HEK293 (cell line): ENCODE measurements at regions not wholly inside any gene's neighbourhood (a gene's known extent, or its start where the extent isn't known, plus 50 kb on each side); places are given as distances from the start of the nearest gene placed in this dataset.

ENCODE experiments used
- BCL11A ChIP-seq: fragments of 450-650 bp; formaldehyde crosslinking; IDR thresholded peaks from 2 replicates; pipeline ENCODE4 v1.5.1; 2016; ENCODE audit warnings: low read depth, missing biosample characterization, missing genetic modification characterization
- FEZF1 ChIP-seq: fragments of 450-650 bp; formaldehyde crosslinking; IDR thresholded peaks from 2 replicates; pipeline ENCODE4 v1.5.1; 2016; ENCODE audit warnings: missing biosample characterization, missing genetic modification characterization
- KLF10 ChIP-seq: fragments of 450-650 bp; IDR thresholded peaks from 2 replicates; pipeline ENCODE4 v1.5.1; 2018; ENCODE audit warnings: missing biosample characterization, mild to moderate bottlenecking, missing genetic modification characterization
- KLF16 ChIP-seq: fragments of 450-650 bp; formaldehyde crosslinking; IDR thresholded peaks from 2 replicates; pipeline ENCODE4 v1.5.1; 2017; ENCODE audit warnings: missing biosample characterization, missing genetic modification characterization
- MYNN ChIP-seq: fragments of 450-650 bp; formaldehyde crosslinking; IDR thresholded peaks from 2 replicates; pipeline ENCODE4 v1.5.1; 2016; ENCODE audit warnings: missing biosample characterization, missing genetic modification characterization, borderline replicate concordance
- OVOL3 ChIP-seq: fragments of 450-650 bp; formaldehyde crosslinking; IDR thresholded peaks from 2 replicates; pipeline ENCODE4 v1.5.1; 2016; ENCODE audit warnings: missing biosample characterization, missing genetic modification characterization
- SCRT2 ChIP-seq: fragments of 450-650 bp; formaldehyde crosslinking; IDR thresholded peaks from 2 replicates; pipeline ENCODE4 v1.5.1; 2016; ENCODE audit warnings: missing biosample characterization, missing genetic modification characterization
- SP7 ChIP-seq: fragments of 450-650 bp; formaldehyde crosslinking; IDR thresholded peaks from 2 replicates; pipeline ENCODE4 v1.5.1; 2016; ENCODE audit warnings: missing biosample characterization, missing genetic modification characterization
- ZBTB8A ChIP-seq: fragments of 450-650 bp; formaldehyde crosslinking; IDR thresholded peaks from 2 replicates; pipeline ENCODE4 v1.5.1; 2016; ENCODE audit warnings: missing biosample characterization, missing genetic modification characterization
- ZFHX2 ChIP-seq: fragments of 450-650 bp; formaldehyde crosslinking; conservative IDR thresholded peaks from 2 replicates; pipeline ENCODE4 v1.5.1; 2016; ENCODE audit warnings: missing biosample characterization, missing genetic modification characterization
- ZNF10 ChIP-seq: fragments of 450-650 bp; formaldehyde crosslinking; IDR thresholded peaks from 2 replicates; pipeline ENCODE4 v1.5.1; 2017; ENCODE audit warnings: missing biosample characterization, missing genetic modification characterization
- ZNF132 ChIP-seq: fragments of 450-650 bp; formaldehyde crosslinking; IDR thresholded peaks from 2 replicates; pipeline ENCODE4 v1.5.1; 2017; ENCODE audit warnings: missing biosample characterization, missing genetic modification characterization, borderline replicate concordance
- ZNF239 ChIP-seq: fragments of 450-650 bp; formaldehyde crosslinking; IDR thresholded peaks from 2 replicates; pipeline ENCODE4 v1.5.1; 2016; ENCODE audit warnings: missing biosample characterization, missing genetic modification characterization
- ZNF24 ChIP-seq: fragments of 450-650 bp; formaldehyde crosslinking; IDR thresholded peaks from 2 replicates; pipeline ENCODE4 v1.5.1; 2016; ENCODE audit warnings: missing biosample characterization, missing genetic modification characterization
- ZNF341 ChIP-seq: fragments of 450-650 bp; formaldehyde crosslinking; IDR thresholded peaks from 2 replicates; pipeline ENCODE4; 2016; ENCODE audit warnings: low read depth, missing biosample characterization, missing genetic modification characterization
- ZNF362 ChIP-seq: fragments of 450-650 bp; formaldehyde crosslinking; IDR thresholded peaks from 2 replicates; pipeline ENCODE4 v1.5.1; 2016; ENCODE audit warnings: missing biosample characterization, missing genetic modification characterization
- ZNF366 ChIP-seq: fragments of 450-650 bp; formaldehyde crosslinking; conservative IDR thresholded peaks from 2 replicates; pipeline ENCODE4 v1.5.1; 2016; ENCODE audit warnings: missing biosample characterization, missing genetic modification characterization
- ZNF433 ChIP-seq: fragments of 450-650 bp; formaldehyde crosslinking; IDR thresholded peaks from 2 replicates; pipeline ENCODE4 v1.5.1; 2016; ENCODE audit warnings: missing biosample characterization, missing genetic modification characterization, low read depth
- ZNF529 ChIP-seq: fragments of 450-650 bp; formaldehyde crosslinking; IDR thresholded peaks from 2 replicates; pipeline ENCODE4 v1.5.1; 2017; ENCODE audit warnings: missing genetic modification characterization, missing biosample characterization; ENCODE audit not compliant: insufficient replicate concordance
- ZNF555 ChIP-seq: fragments of 450-650 bp; formaldehyde crosslinking; conservative IDR thresholded peaks from 2 replicates; pipeline ENCODE4 v1.5.1; 2017; ENCODE audit warnings: missing biosample characterization, mild to moderate bottlenecking, missing genetic modification characterization, inconsistent platforms
- ZNF571 ChIP-seq: fragments of 450-650 bp; formaldehyde crosslinking; IDR thresholded peaks from 2 replicates; pipeline ENCODE4 v1.5.0; 2017; ENCODE audit warnings: missing biosample characterization, missing genetic modification characterization
- ZNF621 ChIP-seq: fragments of 450-650 bp; formaldehyde crosslinking; IDR thresholded peaks from 2 replicates; pipeline ENCODE4 v1.5.1; 2017; ENCODE audit warnings: missing biosample characterization, missing genetic modification characterization
- ZNF629 ChIP-seq: fragments of 450-650 bp; formaldehyde crosslinking; IDR thresholded peaks from 2 replicates; pipeline ENCODE4 v1.5.1; 2017; ENCODE audit warnings: missing biosample characterization, missing genetic modification characterization
- ZNF707 ChIP-seq: fragments of 450-650 bp; formaldehyde crosslinking; IDR thresholded peaks from 2 replicates; pipeline ENCODE4 v1.5.1; 2016; ENCODE audit warnings: missing biosample characterization, missing genetic modification characterization
- ZNF747 ChIP-seq: fragments of 450-650 bp; formaldehyde crosslinking; IDR thresholded peaks from 2 replicates; pipeline ENCODE4 v1.5.1; 2016; ENCODE audit warnings: missing biosample characterization, missing genetic modification characterization
- ZNF785 ChIP-seq: fragments of 450-650 bp; formaldehyde crosslinking; IDR thresholded peaks from 2 replicates; pipeline ENCODE4 v1.5.1; 2016; ENCODE audit warnings: missing biosample characterization, missing genetic modification characterization
- ZNF791 ChIP-seq: fragments of 450-650 bp; formaldehyde crosslinking; IDR thresholded peaks from 2 replicates; pipeline ENCODE4 v1.5.1; 2016; ENCODE audit warnings: missing biosample characterization, missing genetic modification characterization
- ZXDB ChIP-seq: fragments of 450-650 bp; formaldehyde crosslinking; IDR thresholded peaks from 2 replicates; pipeline ENCODE4 v1.5.1; 2016; ENCODE audit warnings: missing biosample characterization, missing genetic modification characterization
- TF ChIP-seq, protein P1 (sequence below): fragments of 450-650 bp; formaldehyde crosslinking; IDR thresholded peaks from 2 replicates; pipeline ENCODE4 v1.5.1; 2016; ENCODE audit warnings: missing biosample characterization, missing genetic modification characterization, low read depth
- TF ChIP-seq, protein P2 (sequence below): fragments of 450-650 bp; formaldehyde crosslinking; IDR thresholded peaks from 2 replicates; pipeline ENCODE4 v1.5.1; 2017; ENCODE audit warnings: missing biosample characterization, missing genetic modification characterization
- TF ChIP-seq, protein P3 (sequence below): fragments of 450-650 bp; formaldehyde crosslinking; IDR thresholded peaks from 2 replicates; pipeline ENCODE4 v1.5.1; 2016; ENCODE audit warnings: missing biosample characterization, missing genetic modification characterization, borderline replicate concordance
- TF ChIP-seq, protein P4 (sequence below): fragments of 450-650 bp; formaldehyde crosslinking; IDR thresholded peaks from 2 replicates; pipeline ENCODE4 v1.5.1; 2017; ENCODE audit warnings: missing biosample characterization, missing genetic modification characterization

DNA sequence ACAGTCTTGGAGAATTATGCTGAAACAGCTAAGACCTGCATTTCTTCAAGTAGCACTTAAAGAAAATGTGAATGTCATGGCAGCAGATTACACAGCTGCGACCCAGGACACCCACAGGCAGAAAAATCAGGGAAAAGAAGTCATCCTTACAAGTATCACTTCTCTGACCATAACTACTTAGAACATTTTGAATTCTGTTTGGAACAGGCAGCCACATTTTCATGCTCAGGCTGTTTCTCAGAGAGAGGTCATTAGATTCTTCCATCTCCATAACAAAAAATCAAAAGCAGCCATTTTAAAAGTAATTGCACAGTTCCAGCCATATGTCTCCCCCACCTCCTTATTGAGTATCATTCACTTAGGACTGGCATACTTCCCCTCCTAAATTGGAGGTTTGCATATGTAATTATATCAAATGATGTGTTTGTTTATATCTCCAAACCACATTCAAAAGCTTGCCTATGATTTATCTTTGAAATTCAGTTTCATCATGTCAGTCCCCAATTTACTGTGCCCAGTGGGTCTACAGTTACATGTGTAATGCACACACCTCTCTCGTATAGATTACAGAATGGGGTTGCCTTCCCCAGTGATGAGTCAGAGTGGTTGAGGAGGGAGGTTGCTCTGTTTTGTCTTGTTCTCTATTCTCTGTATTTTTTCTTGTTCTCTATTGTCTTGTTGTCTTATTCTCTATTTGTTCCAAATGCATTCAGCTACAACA, 276.5 kb upstream of the MTNR1B start (continued):
- TF ChIP-seq FEZF1 = peak; percentile 27; the same call in 1 of the 2 replicates
- no peak for TF ChIP-seq ZNF433 (tag by site-specific recombination)
- TF ChIP-seq KLF16 (tag by site-specific recombination) = peak; percentile 62; the same call in 1 of the 2 replicates
- TF ChIP-seq ZNF747 (tag by site-specific recombination) = no peak
- TF ChIP-seq BCL11A (tag by site-specific recombination) = no peak
- no peak for TF ChIP-seq ZNF621 (tag by site-specific recombination)
- no peak for TF ChIP-seq ZNF555
- TF ChIP-seq KLF10 (tag by site-specific recombination) = peak; percentile 66
- 0 out of 2 replicates have a peak, but pooled peaks have one; percentile 21 for TF ChIP-seq ZNF629 (tag by site-specific recombination)
- TF ChIP-seq, protein P1, sequence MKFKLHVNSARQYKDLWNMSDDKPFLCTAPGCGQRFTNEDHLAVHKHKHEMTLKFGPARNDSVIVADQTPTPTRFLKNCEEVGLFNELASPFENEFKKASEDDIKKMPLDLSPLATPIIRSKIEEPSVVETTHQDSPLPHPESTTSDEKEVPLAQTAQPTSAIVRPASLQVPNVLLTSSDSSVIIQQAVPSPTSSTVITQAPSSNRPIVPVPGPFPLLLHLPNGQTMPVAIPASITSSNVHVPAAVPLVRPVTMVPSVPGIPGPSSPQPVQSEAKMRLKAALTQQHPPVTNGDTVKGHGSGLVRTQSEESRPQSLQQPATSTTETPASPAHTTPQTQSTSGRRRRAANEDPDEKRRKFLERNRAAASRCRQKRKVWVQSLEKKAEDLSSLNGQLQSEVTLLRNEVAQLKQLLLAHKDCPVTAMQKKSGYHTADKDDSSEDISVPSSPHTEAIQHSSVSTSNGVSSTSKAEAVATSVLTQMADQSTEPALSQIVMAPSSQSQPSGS = no peak
- TF ChIP-seq ZNF24 (tag by site-specific recombination) = no peak
- no peak for TF ChIP-seq ZNF341 (tag by site-specific recombination)
- TF ChIP-seq SCRT2 = no peak
- 0 out of 2 replicates have a peak, but pooled peaks have one; percentile 13 for TF ChIP-seq ZNF366 (tag by site-specific recombination)
- no peak for TF ChIP-seq MYNN (tag by site-specific recombination)
- TF ChIP-seq ZFHX2 (tag by site-specific recombination) = no peak
- no peak for TF ChIP-seq ZXDB (tag by site-specific recombination)
- TF ChIP-seq ZNF362 (tag by site-specific recombination) = no peak
- no peak for TF ChIP-seq ZNF571 (tag by site-specific recombination)
- TF ChIP-seq, protein P2, sequence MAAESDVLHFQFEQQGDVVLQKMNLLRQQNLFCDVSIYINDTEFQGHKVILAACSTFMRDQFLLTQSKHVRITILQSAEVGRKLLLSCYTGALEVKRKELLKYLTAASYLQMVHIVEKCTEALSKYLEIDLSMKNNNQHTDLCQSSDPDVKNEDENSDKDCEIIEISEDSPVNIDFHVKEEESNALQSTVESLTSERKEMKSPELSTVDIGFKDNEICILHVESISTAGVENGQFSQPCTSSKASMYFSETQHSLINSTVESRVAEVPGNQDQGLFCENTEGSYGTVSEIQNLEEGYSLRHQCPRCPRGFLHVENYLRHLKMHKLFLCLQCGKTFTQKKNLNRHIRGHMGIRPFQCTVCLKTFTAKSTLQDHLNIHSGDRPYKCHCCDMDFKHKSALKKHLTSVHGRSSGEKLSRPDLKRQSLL (tag by site-specific recombination) = no peak
- TF ChIP-seq ZNF707 (tag by site-specific recombination) = no peak
- TF ChIP-seq OVOL3 = no peak
- no peak for TF ChIP-seq ZNF132 (tag by site-specific recombination)
- no peak for TF ChIP-seq ZNF529 (tag by site-specific recombination)
- TF ChIP-seq, protein P3, sequence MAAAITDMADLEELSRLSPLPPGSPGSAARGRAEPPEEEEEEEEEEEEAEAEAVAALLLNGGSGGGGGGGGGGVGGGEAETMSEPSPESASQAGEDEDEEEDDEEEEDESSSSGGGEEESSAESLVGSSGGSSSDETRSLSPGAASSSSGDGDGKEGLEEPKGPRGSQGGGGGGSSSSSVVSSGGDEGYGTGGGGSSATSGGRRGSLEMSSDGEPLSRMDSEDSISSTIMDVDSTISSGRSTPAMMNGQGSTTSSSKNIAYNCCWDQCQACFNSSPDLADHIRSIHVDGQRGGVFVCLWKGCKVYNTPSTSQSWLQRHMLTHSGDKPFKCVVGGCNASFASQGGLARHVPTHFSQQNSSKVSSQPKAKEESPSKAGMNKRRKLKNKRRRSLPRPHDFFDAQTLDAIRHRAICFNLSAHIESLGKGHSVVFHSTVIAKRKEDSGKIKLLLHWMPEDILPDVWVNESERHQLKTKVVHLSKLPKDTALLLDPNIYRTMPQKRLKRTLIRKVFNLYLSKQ (tag by site-specific recombination) = no peak
- no peak for TF ChIP-seq ZNF10 (tag by site-specific recombination)
- no peak for TF ChIP-seq ZNF785 (tag by site-specific recombination)
- TF ChIP-seq ZNF239 = no peak
- no peak for TF ChIP-seq ZBTB8A (tag by site-specific recombination)
- TF ChIP-seq ZNF791 = no peak
- TF ChIP-seq, protein P4, sequence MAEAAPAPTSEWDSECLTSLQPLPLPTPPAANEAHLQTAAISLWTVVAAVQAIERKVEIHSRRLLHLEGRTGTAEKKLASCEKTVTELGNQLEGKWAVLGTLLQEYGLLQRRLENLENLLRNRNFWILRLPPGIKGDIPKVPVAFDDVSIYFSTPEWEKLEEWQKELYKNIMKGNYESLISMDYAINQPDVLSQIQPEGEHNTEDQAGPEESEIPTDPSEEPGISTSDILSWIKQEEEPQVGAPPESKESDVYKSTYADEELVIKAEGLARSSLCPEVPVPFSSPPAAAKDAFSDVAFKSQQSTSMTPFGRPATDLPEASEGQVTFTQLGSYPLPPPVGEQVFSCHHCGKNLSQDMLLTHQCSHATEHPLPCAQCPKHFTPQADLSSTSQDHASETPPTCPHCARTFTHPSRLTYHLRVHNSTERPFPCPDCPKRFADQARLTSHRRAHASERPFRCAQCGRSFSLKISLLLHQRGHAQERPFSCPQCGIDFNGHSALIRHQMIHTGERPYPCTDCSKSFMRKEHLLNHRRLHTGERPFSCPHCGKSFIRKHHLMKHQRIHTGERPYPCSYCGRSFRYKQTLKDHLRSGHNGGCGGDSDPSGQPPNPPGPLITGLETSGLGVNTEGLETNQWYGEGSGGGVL = peak; percentile 19; the same call in 1 of the 2 replicates
- peak; percentile 97 for TF ChIP-seq SP7 (tag by site-specific recombination)
- TF ChIP-seq, all 188 proteins: peak for 9
